OCI-LY7 (cell line): ENCODE measurements at regions not wholly inside any gene's neighbourhood (a gene's known extent, or its start where the extent isn't known, plus 50 kb on each side); places are given as distances from the start of the nearest gene placed in this dataset.
"Not testable (repeated sequence)": the region's sequence is repeated elsewhere in the genome, so short reads cannot be mapped to it uniquely, and the experiment has no call there.

Experiments
- BruUV-seq: library from RNA; stranded (reverse); fragments of 400-500 nt; replicated peaks from 2 replicates; lab custom pipeline; 2021; lab: Mats Ljungman, UMichigan
- CTCF ChIA-PET: fragments of 300-600 bp; sonication (Branson Sonifier 250); formaldehyde crosslinking; loops from one replicate; lab custom pipeline; 2022; ENCODE audit warnings: antibody characterized with exemption; ENCODE audit not compliant: unreplicated experiment; lab: Charles Lee
- POLR2A ChIA-PET: fragments of 300-600 bp; sonication (Branson Sonifier 250); formaldehyde crosslinking; loops from one replicate; lab custom pipeline; 2022; ENCODE audit warnings: antibody characterized with exemption; lab: Charles Lee
- DNase-seq: peaks from one replicate; pipeline ENCODE4 v3.0.0-alpha.2; 2015; ENCODE audit warnings: low spot score
- H2AFZ ChIP-seq: fragments of 200-600 bp; sonication (generic), shearing (Covaris generic); 2 replicates; pipeline ENCODE4 v1.6.1; 2014; ENCODE audit warnings: mild to moderate bottlenecking, antibody characterized with exemption, low read length, moderate library complexity
- H3K27ac ChIP-seq: fragments of 200-600 bp; sonication (generic); 2 replicates; pipeline ENCODE4 v1.5.1; 2014; ENCODE audit warnings: mixed run types, low read depth, mild to moderate bottlenecking, moderate library complexity, low read length, inconsistent platforms; ENCODE audit not compliant: poor library complexity, severe bottlenecking
- H3K36me3 ChIP-seq: fragments of 200-600 bp; sonication (generic); 2 replicates; pipeline ENCODE4 v1.6.1; 2014; ENCODE audit warnings: mild to moderate bottlenecking, antibody characterized with exemption, low read length, moderate library complexity, mixed read lengths; ENCODE audit not compliant: insufficient read depth
- H3K4me1 ChIP-seq: fragments of 200-600 bp; sonication (generic); 2 replicates; pipeline ENCODE4 v1.5.1; 2014; ENCODE audit warnings: mild to moderate bottlenecking, low read length; ENCODE audit not compliant: insufficient read depth, poor library complexity, severe bottlenecking
- H3K4me2 ChIP-seq: fragments of 200-600 bp; sonication (generic); 2 replicates; pipeline ENCODE4 v1.6.1; 2014; ENCODE audit warnings: mild to moderate bottlenecking, low read length
- H3K4me3 ChIP-seq: fragments of 200-600 bp; sonication (generic); 2 replicates; pipeline ENCODE4 v1.5.1; 2014; ENCODE audit warnings: mild to moderate bottlenecking, low read depth, low read length; ENCODE audit not compliant: poor library complexity, severe bottlenecking
- H3K79me2 ChIP-seq: fragments of 200-600 bp; sonication (generic); 2 replicates; pipeline ENCODE4 v1.6.1; 2016; ENCODE audit warnings: low read depth, mild to moderate bottlenecking, low read length, moderate library complexity, mixed read lengths; ENCODE audit not compliant: insufficient read depth
- H3K9me2 ChIP-seq: fragments of 200-600 bp; sonication (generic); 2 replicates; pipeline ENCODE4 v1.6.1; 2016; ENCODE audit warnings: mild to moderate bottlenecking, low read length, mixed read lengths; ENCODE audit not compliant: insufficient read depth
- H3K9me3 ChIP-seq: fragments of 200-600 bp; sonication (generic); 2 replicates; pipeline ENCODE4 v1.6.1; 2014; ENCODE audit warnings: mild to moderate bottlenecking, mixed run types, low read length, mixed read lengths
- H4K20me1 ChIP-seq: fragments of 200-600 bp; sonication (generic); 2 replicates; pipeline ENCODE4 v1.6.1; 2014; ENCODE audit warnings: mild to moderate bottlenecking, antibody characterized with exemption, low read length, moderate library complexity, mixed read lengths; ENCODE audit not compliant: insufficient read depth
- intact Hi-C: fragments of 100-400 bp; cut with micrococcal nuclease; formaldehyde crosslinking; loops from one replicate; pipeline ENCODE4 v1.10.0; 2022; ENCODE audit not compliant: unreplicated experiment

- POLR2A ChIA-PET, H3K9me3 ChIP-seq, H3K27ac ChIP-seq, H3K4me2 ChIP-seq, intact Hi-C loops, H3K9me2 ChIP-seq, H2AFZ ChIP-seq, H3K4me1 ChIP-seq, H3K4me3 ChIP-seq, H3K36me3 ChIP-seq, H3K79me2 ChIP-seq, DNase-seq, H4K20me1 ChIP-seq, CTCF ChIA-PET, BruUV-seq: not testable (repeated sequence)
Observed at GRCh38 chr1:98811-99210, 352.7 kb downstream of the OR4F29 start.

GRCh38 chr1:91279-91678 is 360.2 kb downstream of the OR4F29 start:
- CTCF ChIA-PET, H3K79me2 ChIP-seq, H3K4me3 ChIP-seq, H4K20me1 ChIP-seq, H3K27ac ChIP-seq, H3K4me1 ChIP-seq, BruUV-seq, DNase-seq, intact Hi-C loops, H3K9me3 ChIP-seq, POLR2A ChIA-PET, H3K4me2 ChIP-seq, H3K36me3 ChIP-seq, H3K9me2 ChIP-seq, H2AFZ ChIP-seq: not testable (repeated sequence)

GRCh38 chr1:88110-88509 is 363.4 kb downstream of the OR4F29 start:
- H3K27ac ChIP-seq, result not testable (repeated sequence)

GRCh38 chr1:79152-79551 is 372.3 kb downstream of the OR4F29 start:
- H4K20me1 ChIP-seq, POLR2A ChIA-PET, H3K4me1 ChIP-seq, intact Hi-C loops, H3K27ac ChIP-seq, BruUV-seq, H3K9me3 ChIP-seq, H2AFZ ChIP-seq, CTCF ChIA-PET, H3K36me3 ChIP-seq, H3K4me3 ChIP-seq, H3K9me2 ChIP-seq, H3K4me2 ChIP-seq, DNase-seq, H3K79me2 ChIP-seq: not testable (repeated sequence)

More at GRCh38 chr1:88110-88509, 363.4 kb downstream of the OR4F29 start:
- H3K36me3 ChIP-seq, H3K4me2 ChIP-seq, POLR2A ChIA-PET, BruUV-seq, H3K9me3 ChIP-seq, H4K20me1 ChIP-seq, H3K79me2 ChIP-seq, H3K4me3 ChIP-seq, intact Hi-C loops, H2AFZ ChIP-seq, DNase-seq, CTCF ChIA-PET, H3K4me1 ChIP-seq, H3K9me2 ChIP-seq: not testable (repeated sequence)

GRCh38 chr1:65119-65518 is 386.4 kb downstream of the OR4F29 start, which contains the start of gene OR4F5:
Gene OR4F5 (plus strand): TSS chr1:65419.
- H3K79me2 ChIP-seq, CTCF ChIA-PET, H3K27ac ChIP-seq, H3K4me1 ChIP-seq, BruUV-seq, intact Hi-C loops, DNase-seq, POLR2A ChIA-PET, H3K9me2 ChIP-seq, H3K36me3 ChIP-seq, H3K9me3 ChIP-seq, H4K20me1 ChIP-seq, H3K4me3 ChIP-seq, H3K4me2 ChIP-seq, H2AFZ ChIP-seq: not testable (repeated sequence)

- DNase-seq, H3K36me3 ChIP-seq, H3K4me3 ChIP-seq, H2AFZ ChIP-seq, H3K9me2 ChIP-seq, H3K79me2 ChIP-seq, POLR2A ChIA-PET, BruUV-seq, H3K9me3 ChIP-seq, H4K20me1 ChIP-seq, H3K4me2 ChIP-seq, intact Hi-C loops, H3K27ac ChIP-seq, H3K4me1 ChIP-seq, CTCF ChIA-PET: not testable (repeated sequence)
Observed at GRCh38 chr1:56014-56531, 395.4 kb downstream of the OR4F29 start.

- H2AFZ ChIP-seq, H3K4me1 ChIP-seq, intact Hi-C loops, H3K27ac ChIP-seq, DNase-seq, CTCF ChIA-PET, H3K4me3 ChIP-seq, POLR2A ChIA-PET, H3K9me3 ChIP-seq, BruUV-seq, H3K9me2 ChIP-seq, H4K20me1 ChIP-seq, H3K4me2 ChIP-seq, H3K36me3 ChIP-seq, H3K79me2 ChIP-seq: not testable (repeated sequence)
Observed at GRCh38 chr1:53182-53581, 398.3 kb downstream of the OR4F29 start.
